ENCODE measurements at regions not wholly inside any gene's neighbourhood (a gene's known extent, or its start where the extent isn't known, plus 50 kb on each side); places are given as distances from the start of the nearest gene placed in this dataset.

DNA sequence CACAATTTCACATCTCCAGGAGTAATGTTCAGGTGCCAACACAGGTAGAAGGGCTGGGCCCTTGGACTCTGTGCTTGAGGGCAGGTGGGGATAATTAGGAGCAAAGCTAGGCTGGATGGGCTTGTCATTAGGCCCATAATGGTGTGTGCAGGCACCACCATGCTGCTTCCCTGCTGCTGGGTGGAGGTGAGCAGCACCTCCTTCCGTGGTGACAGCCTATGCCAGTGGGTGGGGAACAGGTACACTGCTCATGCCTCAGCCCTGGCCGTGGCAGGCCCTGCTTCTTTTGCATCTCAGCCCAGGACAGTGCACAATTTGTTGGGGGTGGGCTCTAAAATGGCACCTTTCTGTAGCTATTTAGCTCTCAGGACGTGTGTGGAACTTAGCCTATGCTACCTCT, 955.5 kb downstream of the TMTC2 start:
- H3K36me3 ChIP-seq (ENCODE audit: control insufficient read depth in 3 of 3, insufficient read depth in 3 of 3, low read length in 3 of 3) = no peaks in the 10 kb centered on the region
- H3K27ac ChIP-seq (ENCODE audit: low read depth, low read length) = no peak overlapping the region
- no peak overlapping the region for H3K4me3 ChIP-seq (ENCODE audit: low read length in 3 of 3)
- H3K9me3 ChIP-seq (ENCODE audit: control insufficient read depth in 3 of 3, low read length in 3 of 3) = no peaks in the 10 kb centered on the region
- H3K4me1 ChIP-seq (ENCODE audit: control insufficient read depth in 3 of 3, insufficient read depth in 3 of 3, low read length in 3 of 3) = no peaks in the 10 kb centered on the region
- H3K27me3 ChIP-seq (ENCODE audit: control insufficient read depth in 3 of 3, insufficient read depth in 3 of 3, low read length in 3 of 3) = no peaks in the 10 kb centered on the region
- H3K9ac ChIP-seq (ENCODE audit: low read depth in 1 of 3, low read length in 3 of 3) = no peak overlapping the region

DNA sequence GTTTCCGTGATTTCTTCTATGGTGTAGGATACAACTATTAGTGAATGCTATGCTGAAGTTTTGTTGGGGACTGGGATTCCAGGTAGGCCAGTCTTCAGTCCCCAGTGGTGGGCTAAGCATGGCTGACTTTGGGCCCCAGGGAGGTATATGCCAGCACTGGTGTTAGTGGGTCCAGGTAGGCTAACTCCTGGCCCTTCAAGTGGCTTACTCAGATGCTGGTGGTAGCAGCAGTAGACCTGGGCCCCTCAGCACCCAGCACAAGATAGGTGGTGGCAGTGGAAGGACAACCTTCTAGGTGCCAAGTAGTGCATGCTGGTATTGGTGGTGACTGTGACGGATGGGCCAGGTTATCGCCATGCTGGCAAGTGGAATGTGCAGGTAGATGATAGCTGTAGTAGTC, 955.1 kb downstream of the TMTC2 start:
- H3K4me1 ChIP-seq (ENCODE audit: control insufficient read depth in 3 of 3, insufficient read depth in 3 of 3, low read length in 3 of 3) = no peaks in the 10 kb centered on the region
- no peaks in the 10 kb centered on the region for H3K36me3 ChIP-seq (ENCODE audit: control insufficient read depth in 3 of 3, insufficient read depth in 3 of 3, low read length in 3 of 3)
- no peak overlapping the region for H3K9ac ChIP-seq (ENCODE audit: low read depth in 1 of 3, low read length in 3 of 3)
- H3K9me3 ChIP-seq (ENCODE audit: control insufficient read depth in 3 of 3, low read length in 3 of 3) = no peaks in the 10 kb centered on the region
- H3K27me3 ChIP-seq (ENCODE audit: control insufficient read depth in 3 of 3, insufficient read depth in 3 of 3, low read length in 3 of 3) = no peaks in the 10 kb centered on the region
- no peak overlapping the region for H3K27ac ChIP-seq (ENCODE audit: low read depth, low read length)
- no peak overlapping the region for H3K4me3 ChIP-seq (ENCODE audit: low read length in 3 of 3)

DNA sequence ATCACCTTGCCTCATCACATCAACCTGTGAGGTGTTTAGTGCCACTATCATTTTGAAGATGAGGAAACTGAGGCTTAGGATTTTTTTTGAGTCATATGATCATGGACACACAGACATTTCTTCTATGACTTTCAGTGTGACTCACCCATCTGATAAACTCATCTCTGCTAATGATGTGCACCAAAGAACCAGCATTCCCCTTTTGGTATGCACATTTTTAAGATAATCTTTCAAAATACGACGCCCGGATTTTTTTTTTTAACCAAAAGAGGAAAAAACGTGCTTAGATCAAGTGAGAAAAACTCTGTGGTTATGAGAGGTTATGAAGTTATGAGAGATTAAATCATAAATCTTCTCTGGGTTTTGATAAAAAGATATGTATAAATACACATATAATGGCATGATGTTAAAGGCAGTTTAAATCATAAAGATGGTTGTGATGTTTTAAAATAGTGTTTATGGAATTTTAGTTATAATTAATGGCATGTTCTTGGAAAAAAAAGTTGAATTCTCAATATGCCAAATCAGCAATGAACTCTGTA, 948.1 kb downstream of the TMTC2 start:
- no peaks in the 10 kb centered on the region for H3K27me3 ChIP-seq (ENCODE audit: control insufficient read depth in 3 of 3, insufficient read depth in 3 of 3, low read length in 3 of 3)
- no peak overlapping the region for H3K27ac ChIP-seq (ENCODE audit: low read depth, low read length)
- H3K4me1 ChIP-seq (ENCODE audit: control insufficient read depth in 3 of 3, insufficient read depth in 3 of 3, low read length in 3 of 3) = no peaks in the 10 kb centered on the region
- H3K36me3 ChIP-seq (ENCODE audit: control insufficient read depth in 3 of 3, insufficient read depth in 3 of 3, low read length in 3 of 3) = no peaks in the 10 kb centered on the region
- H3K9me3 ChIP-seq (ENCODE audit: control insufficient read depth in 3 of 3, low read length in 3 of 3) = no peaks in the 10 kb centered on the region
- no peak overlapping the region for H3K4me3 ChIP-seq (ENCODE audit: low read length in 3 of 3)
- no peak overlapping the region for H3K9ac ChIP-seq (ENCODE audit: low read depth in 1 of 3, low read length in 3 of 3)

DNA sequence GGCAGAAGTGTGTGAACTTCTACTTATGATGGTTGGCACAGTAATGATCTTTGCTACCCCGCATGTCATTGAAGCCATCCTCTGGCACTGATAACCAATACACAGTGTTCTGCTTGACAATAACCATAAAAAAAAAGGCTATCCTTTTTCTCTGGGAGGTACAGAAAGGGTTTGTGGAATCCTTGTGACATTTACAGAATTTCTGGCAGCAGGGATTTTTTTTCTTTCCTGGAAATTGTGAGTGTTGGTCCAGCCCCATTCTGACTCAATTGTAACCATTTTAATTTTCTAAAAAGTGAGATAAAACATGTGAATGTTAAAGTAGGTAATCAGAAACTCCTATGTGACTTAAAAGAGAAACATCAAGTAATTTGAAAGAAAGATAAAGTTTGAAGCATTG, 943.8 kb downstream of the TMTC2 start:
- Histone ChIP-seq H3K4me3 (ENCODE audit: low read length in 3 of 3) (no peak overlapping the region), H3K36me3 (ENCODE audit: control insufficient read depth in 3 of 3, insufficient read depth in 3 of 3, low read length in 3 of 3) (no peaks in the 10 kb centered on the region), H3K27me3 (ENCODE audit: control insufficient read depth in 3 of 3, insufficient read depth in 3 of 3, low read length in 3 of 3) (no peaks in the 10 kb centered on the region), H3K4me1 (ENCODE audit: control insufficient read depth in 3 of 3, insufficient read depth in 3 of 3, low read length in 3 of 3) (no peaks in the 10 kb centered on the region), H3K9me3 (ENCODE audit: control insufficient read depth in 3 of 3, low read length in 3 of 3) (no peaks in the 10 kb centered on the region), H3K27ac (ENCODE audit: low read depth, low read length) (no peak overlapping the region), H3K9ac (ENCODE audit: low read depth in 1 of 3, low read length in 3 of 3) (no peak overlapping the region)

DNA sequence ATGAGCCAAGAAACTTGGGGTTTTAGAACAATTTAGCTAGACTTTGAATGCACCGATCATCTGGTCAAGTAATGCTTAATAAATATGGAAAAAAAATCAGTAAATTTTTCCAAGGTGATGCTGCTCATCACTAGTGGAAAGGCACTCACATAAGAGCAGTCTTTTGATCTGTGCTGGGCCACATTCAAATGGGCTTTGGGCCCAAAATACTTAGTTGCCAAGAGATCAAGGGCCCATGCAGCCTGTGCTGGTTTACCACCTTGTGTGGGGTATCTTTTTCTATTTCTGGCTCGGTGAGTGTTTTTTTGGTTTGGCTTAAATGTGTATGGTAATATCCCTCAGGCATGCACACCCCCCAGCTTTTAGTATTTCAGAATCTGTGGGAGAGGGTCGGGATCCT, 943.2 kb downstream of the TMTC2 start:
- H3K36me3 ChIP-seq (ENCODE audit: control insufficient read depth in 3 of 3, insufficient read depth in 3 of 3, low read length in 3 of 3) = no peaks in the 10 kb centered on the region
- no peaks in the 10 kb centered on the region for H3K4me1 ChIP-seq (ENCODE audit: control insufficient read depth in 3 of 3, insufficient read depth in 3 of 3, low read length in 3 of 3)
- H3K27ac ChIP-seq (ENCODE audit: low read depth, low read length) = no peak overlapping the region
- no peaks in the 10 kb centered on the region for H3K9me3 ChIP-seq (ENCODE audit: control insufficient read depth in 3 of 3, low read length in 3 of 3)
- no peak overlapping the region for H3K9ac ChIP-seq (ENCODE audit: low read depth in 1 of 3, low read length in 3 of 3)
- no peak overlapping the region for H3K4me3 ChIP-seq (ENCODE audit: low read length in 3 of 3)
- H3K27me3 ChIP-seq (ENCODE audit: control insufficient read depth in 3 of 3, insufficient read depth in 3 of 3, low read length in 3 of 3) = no peaks in the 10 kb centered on the region

DNA sequence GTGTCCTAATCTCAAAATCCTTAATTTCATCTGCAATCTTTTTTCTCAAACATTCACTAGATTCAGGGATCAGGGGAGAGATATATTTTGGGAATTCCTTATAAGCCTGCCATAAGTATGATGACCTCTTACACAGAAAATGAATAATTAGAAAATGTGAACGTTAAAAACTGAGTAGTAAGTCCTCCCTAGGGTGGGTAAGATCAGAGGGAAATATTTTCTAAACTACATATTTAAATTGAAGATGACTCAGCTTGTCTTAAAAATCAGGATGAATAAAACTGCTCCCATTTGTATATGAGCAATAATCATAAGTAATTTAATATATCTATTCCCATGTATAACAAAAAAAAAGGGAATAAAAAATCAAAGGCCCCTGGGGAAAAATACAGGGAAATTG, 935.5 kb downstream of the TMTC2 start:
- H3K9me3 ChIP-seq (ENCODE audit: control insufficient read depth in 3 of 3, low read length in 3 of 3) = no peaks in the 10 kb centered on the region
- H3K27me3 ChIP-seq (ENCODE audit: control insufficient read depth in 3 of 3, insufficient read depth in 3 of 3, low read length in 3 of 3) = no peaks in the 10 kb centered on the region
- H3K27ac ChIP-seq (ENCODE audit: low read depth, low read length) = no peak overlapping the region
- H3K4me3 ChIP-seq (ENCODE audit: low read length in 3 of 3) = no peak overlapping the region
- no peaks in the 10 kb centered on the region for H3K4me1 ChIP-seq (ENCODE audit: control insufficient read depth in 3 of 3, insufficient read depth in 3 of 3, low read length in 3 of 3)
- H3K9ac ChIP-seq (ENCODE audit: low read depth in 1 of 3, low read length in 3 of 3) = no peak overlapping the region
- no peaks in the 10 kb centered on the region for H3K36me3 ChIP-seq (ENCODE audit: control insufficient read depth in 3 of 3, insufficient read depth in 3 of 3, low read length in 3 of 3)

DNA sequence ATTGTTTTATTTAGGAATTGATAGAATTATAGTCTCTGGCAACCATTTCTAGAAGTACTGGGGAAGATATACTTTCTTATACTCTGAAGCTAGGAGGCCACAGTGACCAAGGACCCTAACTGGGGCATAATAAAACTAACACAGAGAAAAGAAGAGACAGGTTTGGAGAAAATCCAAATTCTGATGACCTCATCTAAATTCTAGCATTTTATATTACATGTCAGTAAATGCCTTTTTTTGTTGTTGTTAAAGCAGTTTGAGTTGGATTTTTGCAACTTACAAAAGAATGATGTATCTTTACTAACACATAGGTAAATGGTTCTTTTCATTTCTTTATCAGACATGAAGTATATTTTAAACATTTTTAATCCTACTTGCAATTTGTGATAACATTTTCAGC, 933.3 kb downstream of the TMTC2 start:
- H3K4me1 ChIP-seq (ENCODE audit: control insufficient read depth in 3 of 3, insufficient read depth in 3 of 3, low read length in 3 of 3) = no peaks in the 10 kb centered on the region
- H3K9me3 ChIP-seq (ENCODE audit: control insufficient read depth in 3 of 3, low read length in 3 of 3) = peaks cover 0 to 2% (median 0%) of the 10 kb centered on the region in 3 donors
- H3K27ac ChIP-seq (ENCODE audit: low read depth, low read length) = no peak overlapping the region
- no peak overlapping the region for H3K4me3 ChIP-seq (ENCODE audit: low read length in 3 of 3)
- H3K36me3 ChIP-seq (ENCODE audit: control insufficient read depth in 3 of 3, insufficient read depth in 3 of 3, low read length in 3 of 3) = no peaks in the 10 kb centered on the region
- H3K9ac ChIP-seq (ENCODE audit: low read depth in 1 of 3, low read length in 3 of 3) = no peak overlapping the region
- no peaks in the 10 kb centered on the region for H3K27me3 ChIP-seq (ENCODE audit: control insufficient read depth in 3 of 3, insufficient read depth in 3 of 3, low read length in 3 of 3)

DNA sequence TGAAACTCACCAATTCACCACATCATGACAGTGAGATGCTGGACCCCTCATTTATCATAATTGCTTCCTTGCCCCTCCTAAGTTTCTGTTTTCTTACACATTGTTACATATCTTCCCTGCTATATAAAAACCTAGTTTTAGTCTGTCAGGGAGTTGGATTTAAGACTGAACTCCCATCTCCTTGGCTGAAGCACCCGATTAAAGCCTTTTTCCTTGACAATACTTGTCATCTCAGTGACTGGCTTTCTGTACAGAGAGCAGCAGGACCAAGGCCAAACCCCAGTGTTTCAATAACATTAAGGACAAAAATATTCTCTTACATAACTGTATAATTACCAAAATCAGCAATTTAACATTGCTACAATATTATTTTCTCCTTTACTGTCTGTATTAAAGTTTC, 928.4 kb downstream of the TMTC2 start:
- Histone ChIP-seq H3K4me3 (ENCODE audit: low read length in 3 of 3) (no peak overlapping the region), H3K36me3 (ENCODE audit: control insufficient read depth in 3 of 3, insufficient read depth in 3 of 3, low read length in 3 of 3) (no peaks in the 10 kb centered on the region), H3K27me3 (ENCODE audit: control insufficient read depth in 3 of 3, insufficient read depth in 3 of 3, low read length in 3 of 3) (no peaks in the 10 kb centered on the region), H3K9ac (ENCODE audit: low read depth in 1 of 3, low read length in 3 of 3) (no peak overlapping the region), H3K4me1 (ENCODE audit: control insufficient read depth in 3 of 3, insufficient read depth in 3 of 3, low read length in 3 of 3) (no peaks in the 10 kb centered on the region), H3K27ac (ENCODE audit: low read depth, low read length) (no peak overlapping the region), H3K9me3 (ENCODE audit: control insufficient read depth in 3 of 3, low read length in 3 of 3) (peaks cover 0 to 2% (median 0%) of the 10 kb centered on the region in 3 donors)

DNA sequence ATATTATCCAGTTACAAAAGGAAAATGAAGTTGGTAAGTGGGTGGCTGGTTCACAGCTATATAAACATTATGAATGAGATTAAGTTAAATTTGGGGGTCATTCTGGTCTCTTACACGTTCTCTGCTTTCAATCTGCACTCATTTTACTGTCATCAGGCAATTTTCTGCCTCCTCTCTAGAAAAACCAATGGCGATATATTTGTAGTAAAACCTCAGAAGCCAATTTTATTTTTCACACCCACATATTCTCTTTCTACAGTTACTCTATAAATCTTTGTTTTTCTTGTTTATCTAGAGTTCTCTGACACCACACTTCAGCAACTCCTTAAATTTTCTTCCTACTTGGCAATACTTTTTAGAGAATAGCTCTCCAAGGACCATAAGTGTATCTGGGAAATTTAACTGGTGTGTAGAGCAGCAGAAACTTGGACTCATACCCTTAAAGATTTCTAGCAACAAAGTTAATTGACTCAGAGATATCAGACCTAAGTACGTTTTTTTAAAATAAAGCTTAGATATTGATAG, 926.9 kb downstream of the TMTC2 start:
- H3K27me3 ChIP-seq (ENCODE audit: control insufficient read depth in 3 of 3, insufficient read depth in 3 of 3, low read length in 3 of 3) = no peaks in the 10 kb centered on the region
- no peak overlapping the region for H3K4me3 ChIP-seq (ENCODE audit: low read length in 3 of 3)
- H3K27ac ChIP-seq (ENCODE audit: low read depth, low read length) = no peak overlapping the region
- no peaks in the 10 kb centered on the region for H3K36me3 ChIP-seq (ENCODE audit: control insufficient read depth in 3 of 3, insufficient read depth in 3 of 3, low read length in 3 of 3)
- H3K9ac ChIP-seq (ENCODE audit: low read depth in 1 of 3, low read length in 3 of 3) = no peak overlapping the region
- H3K4me1 ChIP-seq (ENCODE audit: control insufficient read depth in 3 of 3, insufficient read depth in 3 of 3, low read length in 3 of 3) = no peaks in the 10 kb centered on the region
- peaks cover 0 to 2% (median 0%) of the 10 kb centered on the region in 3 donors for H3K9me3 ChIP-seq (ENCODE audit: control insufficient read depth in 3 of 3, low read length in 3 of 3)

DNA sequence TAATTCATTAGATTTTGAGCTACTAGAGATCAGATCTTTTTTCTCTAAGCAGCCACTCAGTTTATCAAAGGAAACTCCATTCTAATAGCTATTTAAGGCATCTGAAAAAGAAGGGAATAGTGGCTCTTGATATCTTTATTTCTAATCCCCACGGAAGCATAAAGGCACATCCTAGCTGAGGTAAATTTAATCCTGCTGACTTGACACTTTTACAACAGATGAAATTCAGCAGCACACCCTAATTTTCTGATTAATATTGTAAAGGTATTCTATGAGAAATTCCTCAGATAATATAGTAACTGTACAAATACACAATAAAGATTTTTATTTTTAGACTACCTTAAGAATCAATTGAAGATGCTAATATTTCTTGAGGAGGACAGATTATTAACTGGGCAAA, 916.4 kb downstream of the TMTC2 start:
- no peak overlapping the region for H3K4me3 ChIP-seq (ENCODE audit: low read length in 3 of 3)
- no peaks in the 10 kb centered on the region for H3K27me3 ChIP-seq (ENCODE audit: control insufficient read depth in 3 of 3, insufficient read depth in 3 of 3, low read length in 3 of 3)
- no peak overlapping the region for H3K27ac ChIP-seq (ENCODE audit: low read depth, low read length)
- no peaks in the 10 kb centered on the region for H3K4me1 ChIP-seq (ENCODE audit: control insufficient read depth in 3 of 3, insufficient read depth in 3 of 3, low read length in 3 of 3)
- no peaks in the 10 kb centered on the region for H3K36me3 ChIP-seq (ENCODE audit: control insufficient read depth in 3 of 3, insufficient read depth in 3 of 3, low read length in 3 of 3)
- H3K9ac ChIP-seq (ENCODE audit: low read depth in 1 of 3, low read length in 3 of 3) = no peak overlapping the region
- H3K9me3 ChIP-seq (ENCODE audit: control insufficient read depth in 3 of 3, low read length in 3 of 3) = peaks cover 0 to 7% (median 0%) of the 10 kb centered on the region in 3 donors
